Right ventricle myocardium superior (tissue), 1 donor: ENCODE measurements at regions not wholly inside any gene's neighbourhood (a gene's known extent, or its start where the extent isn't known, plus 50 kb on each side); places are given as distances from the start of the nearest gene placed in this dataset.

Experiments used
- ATAC-seq: fragments of 200-7000 bp; cut with Tn5 transposase; one replicate; pipeline ENCODE4 v1.9.1; 2020; ENCODE audit warnings: mild to moderate bottlenecking; ENCODE audit not compliant: poor library complexity
- DNase-seq: peaks from one replicate; pipeline ENCODE4 v3.0.0-alpha.2; 2020
- intact Hi-C: fragments of 100-400 bp; cut with DNase I; formaldehyde crosslinking; loops from one replicate; pipeline ENCODE4 v1.11.2; 2022
- donor health status: DM: no; HTN: yes; CAD: no; lungs with severe emphysema.

GRCh38 chr2:37847792-37848191 lies 77.3 kb upstream of the RMDN2 start:
- ATAC-seq: no peak
- intact Hi-C loops: no loop called here
- no peak for DNase-seq

- ATAC-seq: no peak
- intact Hi-C loops: no loop called here
- no peak for DNase-seq
These were observed 76.6 kb upstream of the RMDN2 start for GRCh38 chr2:37848451-37848850.

DNA sequence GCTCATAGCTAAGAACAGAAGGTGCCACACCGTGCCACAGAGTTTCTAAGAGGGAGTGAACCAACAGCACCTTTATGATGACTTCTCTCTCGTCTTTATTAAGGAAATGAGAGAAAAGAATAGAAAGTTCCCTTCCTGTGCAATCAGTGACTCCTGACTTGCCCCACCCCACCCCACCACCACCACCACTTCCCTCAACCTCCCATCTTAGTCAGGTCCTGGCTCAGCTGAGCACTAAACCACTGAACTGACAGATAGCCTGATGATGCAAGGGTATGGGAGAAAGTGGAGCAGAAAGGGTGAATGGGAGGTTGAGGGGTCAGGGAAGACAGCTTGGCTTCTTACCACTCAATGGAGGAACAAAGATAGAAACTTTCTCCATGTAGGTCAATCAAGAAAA lies 75.2 kb upstream of the RMDN2 start:
- no peak for ATAC-seq
- DNase-seq: no peak
- intact Hi-C loops: no loop called here

DNA sequence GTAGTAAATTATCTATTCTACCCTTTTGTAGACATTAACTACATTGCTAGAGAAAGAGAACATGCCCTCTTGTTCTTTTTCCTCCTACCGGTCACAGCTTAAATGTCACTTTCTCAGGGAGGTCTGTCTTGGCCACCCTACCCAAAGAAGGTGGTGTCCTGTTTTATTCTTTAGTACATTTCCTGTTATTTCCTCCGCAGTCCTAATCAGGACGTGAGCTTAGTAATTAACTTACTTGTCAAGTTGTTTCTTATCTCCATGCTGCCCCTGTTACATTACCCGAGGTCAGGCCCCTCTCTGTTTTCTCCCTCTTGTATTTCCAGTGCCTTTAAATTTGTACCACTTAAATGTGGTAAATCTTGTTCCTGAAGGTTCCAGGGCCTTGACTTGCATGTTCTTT lies 73.7 kb upstream of the RMDN2 start:
- DNase-seq (no peak), ATAC-seq (no peak)
- intact Hi-C loops: no loop called here

DNA sequence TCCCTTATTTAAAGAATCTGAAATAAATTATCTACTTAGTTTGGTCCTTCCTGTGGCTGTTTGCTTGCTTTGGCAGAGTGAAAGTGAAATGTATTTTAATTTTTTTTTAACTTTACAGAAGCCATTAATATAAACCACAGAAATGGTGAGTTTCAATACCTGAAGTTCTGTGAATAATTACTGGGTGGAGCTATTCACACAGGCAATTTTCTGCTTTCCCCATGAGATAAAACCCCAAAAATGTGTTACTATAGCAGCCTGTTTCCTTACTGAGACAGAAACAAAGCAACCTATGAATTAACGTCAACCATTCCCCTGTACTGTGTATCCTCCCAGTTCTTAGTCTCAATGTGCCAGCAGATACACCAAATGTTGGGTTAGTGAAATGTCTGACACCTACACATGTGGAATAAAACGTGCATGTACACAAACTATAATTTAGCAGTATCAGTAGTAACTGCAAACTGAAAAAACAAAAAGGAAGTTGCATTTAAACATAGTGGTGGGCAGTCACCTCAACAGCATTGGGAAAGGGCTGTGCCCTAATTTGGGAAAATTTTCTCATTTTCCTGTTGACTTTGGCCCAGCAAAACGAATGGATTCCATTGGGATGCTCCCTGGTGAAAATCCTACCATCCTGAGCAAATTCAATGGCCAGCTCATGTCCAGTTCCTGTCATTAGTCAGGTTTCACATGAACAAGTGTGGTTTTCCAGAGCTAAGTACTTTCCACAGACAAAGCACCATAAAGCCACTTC lies 73.1 kb upstream of the RMDN2 start:
- ATAC-seq (no peak), DNase-seq (no peak)
- intact Hi-C loops: no loop called here

DNA sequence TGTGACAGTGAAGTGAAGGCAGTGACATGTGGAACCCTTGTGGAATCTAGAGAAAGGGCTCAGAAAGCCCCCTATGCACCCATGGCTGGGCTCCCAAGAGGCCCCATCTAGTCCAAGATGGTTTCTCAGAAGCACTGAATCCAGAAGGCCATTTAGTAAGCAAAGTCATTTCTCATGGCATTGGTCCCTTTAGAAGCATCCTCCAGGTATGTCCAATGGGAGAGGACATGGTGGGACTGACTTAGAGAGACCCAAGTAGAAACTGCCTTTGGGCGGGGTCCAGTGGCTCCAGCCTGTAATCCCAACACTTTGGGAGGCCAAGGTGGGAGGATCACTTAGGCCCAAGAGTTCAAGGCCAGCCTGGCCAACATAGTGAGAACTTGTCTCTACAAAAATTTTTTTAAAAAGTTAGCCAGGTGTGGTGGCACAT lies 72.5 kb upstream of the RMDN2 start:
- DNase-seq (no peak), ATAC-seq (no peak)
- intact Hi-C loops: no loop called here

- ATAC-seq (no peak), DNase-seq (no peak)
- intact Hi-C loops: no loop called here
These were observed 70.3 kb upstream of the RMDN2 start for GRCh38 chr2:37854676-37855282.

DNA sequence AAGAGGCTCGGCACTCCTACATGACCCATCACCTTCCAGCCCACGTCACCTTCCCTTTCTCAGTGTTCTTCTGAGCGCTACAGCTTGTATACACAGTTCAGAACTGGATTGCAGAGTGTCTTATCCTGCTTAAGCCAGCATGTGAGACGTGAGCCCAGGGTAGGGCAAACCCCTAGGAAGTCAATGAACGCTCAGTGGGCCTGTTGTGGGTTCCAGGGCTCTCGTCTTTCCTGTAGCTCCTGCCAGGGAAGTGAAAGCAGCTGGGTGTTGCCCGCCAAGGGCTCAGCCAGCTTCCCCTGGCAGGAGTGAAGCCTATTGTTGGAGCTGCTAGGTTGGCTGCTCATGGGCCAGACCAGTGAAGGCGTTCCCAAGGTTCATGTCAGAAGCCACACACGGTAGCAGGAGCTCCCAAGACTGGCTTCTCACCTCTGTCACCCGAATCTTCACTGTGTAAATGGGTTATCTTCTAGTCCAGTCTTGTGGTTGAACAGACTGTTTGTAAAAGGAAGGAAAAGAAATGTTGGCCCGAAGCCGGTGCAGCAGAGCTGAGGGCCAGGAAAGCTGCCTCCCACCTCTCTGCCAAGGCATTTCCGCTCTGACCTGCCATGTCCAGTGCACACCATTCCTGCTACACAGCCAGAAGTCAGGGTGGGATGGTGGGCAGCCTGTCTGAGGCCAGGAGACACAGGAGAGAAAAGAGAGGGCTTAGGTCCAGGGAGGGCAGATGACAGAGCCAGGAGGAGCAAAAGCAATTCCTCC lies 69.6 kb upstream of the RMDN2 start:
- ATAC-seq (peak; percentile 81), DNase-seq (peak; percentile 76)
- intact Hi-C loops: no loop called here

- ATAC-seq (peak; percentile 76), DNase-seq (peak; percentile 65)
- intact Hi-C loops: no loop called here
These were observed 68.9 kb upstream of the RMDN2 start for GRCh38 chr2:37856101-37856751.

GRCh38 chr2:37857575-37858399 lies 67.3 kb upstream of the RMDN2 start:
- intact Hi-C loops: no loop called here
- no peak for ATAC-seq
- no peak for DNase-seq

GRCh38 chr2:37858400-37858711 lies 66.7 kb upstream of the RMDN2 start:
- DNase-seq: no peak
- ATAC-seq: peak; percentile 65
- intact Hi-C loops: no loop called here

DNA sequence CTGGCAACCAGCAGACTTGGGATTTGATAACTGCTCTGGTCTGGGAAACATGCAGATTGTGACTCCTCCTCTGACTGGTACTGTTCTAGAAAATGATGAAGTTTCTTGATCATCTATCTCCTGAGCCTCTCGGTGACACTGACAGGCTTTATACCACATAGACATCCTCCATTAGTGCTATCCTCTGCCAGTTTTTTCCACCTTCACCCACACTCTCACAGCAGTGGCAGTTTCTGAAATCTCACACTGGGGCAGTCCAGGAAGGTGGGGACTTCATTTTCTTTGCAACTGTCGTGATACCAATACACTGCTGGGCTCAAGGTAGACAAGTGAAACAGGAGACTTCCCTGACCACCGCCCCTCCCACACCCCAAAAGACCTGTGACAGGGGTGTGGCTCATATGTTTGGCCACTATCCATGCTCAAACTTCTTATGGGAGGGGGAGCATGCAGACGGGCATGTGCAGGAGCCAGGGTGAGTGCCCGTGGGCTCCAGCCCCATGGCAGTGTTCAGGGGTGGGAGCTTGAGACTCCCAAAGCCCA lies 66.3 kb upstream of the RMDN2 start:
- ATAC-seq (no peak), DNase-seq (no peak)
- intact Hi-C loops: no loop called here

GRCh38 chr2:37862620-37863019 lies 62.5 kb upstream of the RMDN2 start:
- ATAC-seq: no peak
- intact Hi-C loops: no loop called here
- DNase-seq: no peak

DNA sequence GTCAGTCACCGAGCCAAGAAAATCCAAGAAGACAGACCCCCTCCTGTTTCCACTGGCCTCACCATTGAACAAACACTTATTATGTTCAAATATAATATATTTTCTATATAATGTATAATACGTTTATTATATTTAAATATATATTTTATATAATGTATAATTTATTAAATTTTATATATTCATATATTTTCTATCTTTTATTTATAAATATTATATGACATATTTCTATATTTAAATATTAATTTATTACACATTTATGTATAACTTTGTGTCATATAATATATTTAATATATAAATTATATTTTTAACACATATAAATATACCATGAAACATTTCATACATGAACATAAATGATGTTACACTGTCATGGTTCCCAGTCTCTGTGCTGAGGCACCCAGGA lies 60.9 kb upstream of the RMDN2 start:
- intact Hi-C loops: no loop called here
- ATAC-seq: no peak
- DNase-seq: no peak

- intact Hi-C loops: no loop called here
- peak; percentile 73 for ATAC-seq
- no peak for DNase-seq
These were observed 59.4 kb upstream of the RMDN2 start for GRCh38 chr2:37865640-37866039.

DNA sequence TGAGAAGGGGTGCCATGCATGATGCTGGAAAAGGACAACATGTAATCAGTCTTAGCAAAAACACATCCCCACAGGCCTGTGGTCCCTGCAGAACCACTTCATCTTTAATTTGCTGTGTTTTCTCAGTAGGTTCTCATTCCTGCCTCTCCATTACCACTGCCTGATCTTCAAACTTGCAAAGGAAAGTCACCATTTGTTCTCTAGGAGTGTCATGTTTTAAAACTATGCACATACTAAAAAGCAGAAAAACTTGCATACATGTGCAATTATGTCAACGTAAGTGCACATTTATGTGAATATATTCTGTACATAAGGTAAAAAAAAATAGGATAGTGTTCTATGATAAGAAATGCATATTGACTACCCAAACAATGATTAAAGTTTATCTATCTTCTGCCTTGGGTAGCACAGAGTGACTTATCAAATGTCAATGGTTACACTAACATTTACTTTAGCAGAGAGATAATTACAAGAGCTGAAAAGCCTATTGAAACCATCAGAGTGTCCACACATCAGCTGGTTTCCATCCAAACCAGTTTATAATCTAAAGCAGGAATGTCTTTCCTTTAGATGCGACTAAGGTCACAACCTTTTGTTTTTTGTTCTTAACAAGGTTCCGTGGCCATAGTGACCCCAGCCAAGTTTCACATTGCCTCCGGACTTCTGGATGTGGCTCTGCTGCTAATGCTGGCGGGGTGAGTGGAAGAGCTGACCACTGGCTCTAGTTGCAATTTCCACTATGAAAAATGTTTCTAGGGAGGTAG lies 58.7 kb upstream of the RMDN2 start:
- peak; percentile 69 for ATAC-seq
- DNase-seq: no peak
- intact Hi-C loops: no loop called here

- intact Hi-C loops: no loop called here
- ATAC-seq: no peak
- no peak for DNase-seq
These were observed 57.9 kb upstream of the RMDN2 start for GRCh38 chr2:37867166-37867565.

DNA sequence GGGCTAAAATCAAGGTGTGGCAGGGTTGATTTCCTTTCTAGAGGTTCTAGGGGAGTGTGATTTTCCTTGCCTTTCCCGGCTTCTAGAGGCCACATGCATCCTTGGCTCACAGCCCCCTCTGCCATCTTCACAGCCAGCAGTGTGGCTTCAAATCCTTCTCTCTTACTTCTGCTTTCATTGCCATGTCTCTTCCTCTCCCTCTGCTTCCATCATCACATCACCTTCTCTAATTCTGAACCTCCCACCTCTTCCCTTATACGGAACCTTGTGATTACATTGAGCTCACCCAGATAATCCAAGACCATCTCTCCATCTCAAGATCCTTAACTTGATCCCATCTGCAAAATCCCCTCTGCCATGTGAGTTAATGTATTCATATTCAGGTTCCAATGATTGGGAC lies 56.2 kb upstream of the RMDN2 start:
- no peak for DNase-seq
- intact Hi-C loops: no loop called here
- ATAC-seq: no peak
